GM18508 (cell line): ENCODE measurements at regions not wholly inside any gene's neighbourhood (a gene's known extent, or its start where the extent isn't known, plus 50 kb on each side); places are given as distances from the start of the nearest gene placed in this dataset.
"Not testable (repeated sequence)": the region's sequence is repeated elsewhere in the genome, so short reads cannot be mapped to it uniquely, and the experiment has no call there.

Experiments
- ATAC-seq: cut with Tn5 transposase; IDR thresholded peaks from one replicate; pipeline ENCODE4 v1.9.1; 2021; ENCODE audit warnings: moderate number of reproducible peaks; ENCODE audit not compliant: insufficient read depth, unreplicated experiment

DNA sequence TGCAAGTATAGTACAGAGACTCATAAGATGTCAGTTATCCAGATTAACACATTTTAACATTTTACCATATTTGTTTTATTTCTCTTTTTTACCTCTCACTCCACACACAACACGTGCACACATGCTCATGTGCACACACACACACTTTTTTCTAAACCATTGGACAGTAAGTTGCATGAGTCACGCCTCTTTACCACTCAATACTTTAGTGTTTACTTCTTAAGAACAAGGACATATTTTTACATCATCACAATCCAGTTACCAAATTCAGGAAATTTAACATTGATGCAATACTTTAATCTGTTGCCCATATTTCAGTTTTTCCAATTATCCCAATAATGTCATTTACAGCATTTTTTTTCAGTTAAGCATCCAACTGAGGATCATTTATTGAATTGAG lies 109.0 kb downstream of the RIN2 start:
- no peak for ATAC-seq

DNA sequence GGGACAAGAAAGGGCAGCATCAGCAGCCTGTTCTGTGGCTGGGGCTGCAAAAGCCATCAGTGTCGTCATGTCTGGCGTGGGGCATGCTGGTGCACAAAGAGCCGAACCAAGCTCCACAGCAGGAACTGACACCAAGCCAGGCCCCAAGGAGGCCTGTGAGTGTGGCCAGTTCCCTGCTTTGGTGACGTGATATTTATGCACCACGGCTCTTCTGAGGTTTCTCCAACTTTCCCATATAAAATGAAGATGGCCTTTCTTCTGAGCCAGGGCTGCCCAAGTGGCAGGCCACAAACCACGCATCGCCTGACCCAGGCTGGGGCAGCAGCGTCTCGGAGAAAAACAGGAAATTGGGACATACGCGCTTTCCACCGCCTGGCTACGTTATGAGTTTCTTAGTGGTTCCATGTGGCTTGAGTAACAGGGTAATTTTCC lies 109.9 kb downstream of the RIN2 start:
- ATAC-seq = no peak

DNA sequence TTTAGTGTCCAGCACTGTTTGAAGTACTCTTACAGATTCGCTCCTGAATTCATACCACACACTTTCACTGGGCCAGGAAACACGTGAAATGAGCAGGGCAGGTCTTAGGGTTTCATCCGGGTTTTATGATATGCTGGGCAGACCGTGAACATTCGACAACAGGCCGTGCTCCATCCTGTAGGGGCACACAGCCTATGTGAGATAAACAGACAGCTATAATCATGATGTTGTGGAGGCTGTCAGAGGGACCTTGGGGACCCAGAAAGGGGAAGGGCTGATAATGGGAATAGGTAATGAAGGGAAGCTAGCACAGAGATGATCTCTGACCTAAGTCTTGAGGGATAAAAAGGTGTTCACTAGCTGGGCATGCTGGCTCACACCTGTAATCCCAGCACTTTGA lies 110.4 kb downstream of the RIN2 start:
- ATAC-seq = no peak

DNA sequence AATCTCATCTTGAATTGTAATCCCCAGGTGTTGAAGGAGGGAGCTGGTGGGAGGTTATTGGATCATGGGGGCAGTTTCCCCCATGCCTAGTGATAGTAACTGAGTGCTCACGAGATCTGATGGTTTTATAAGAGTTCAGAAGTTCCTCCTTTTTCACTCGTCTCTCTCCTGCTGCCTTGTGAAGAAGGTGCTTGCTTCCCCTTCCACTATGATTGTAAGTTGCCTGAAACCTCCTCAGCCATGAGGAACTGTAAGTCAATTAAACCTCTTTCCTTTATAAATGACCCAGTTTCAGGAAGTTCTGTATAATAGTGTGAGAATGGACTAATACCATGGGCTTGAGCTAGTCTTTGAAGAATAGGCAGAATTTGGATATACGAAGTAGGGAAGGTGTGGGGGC lies 113.9 kb downstream of the RIN2 start:
- no peak for ATAC-seq

DNA sequence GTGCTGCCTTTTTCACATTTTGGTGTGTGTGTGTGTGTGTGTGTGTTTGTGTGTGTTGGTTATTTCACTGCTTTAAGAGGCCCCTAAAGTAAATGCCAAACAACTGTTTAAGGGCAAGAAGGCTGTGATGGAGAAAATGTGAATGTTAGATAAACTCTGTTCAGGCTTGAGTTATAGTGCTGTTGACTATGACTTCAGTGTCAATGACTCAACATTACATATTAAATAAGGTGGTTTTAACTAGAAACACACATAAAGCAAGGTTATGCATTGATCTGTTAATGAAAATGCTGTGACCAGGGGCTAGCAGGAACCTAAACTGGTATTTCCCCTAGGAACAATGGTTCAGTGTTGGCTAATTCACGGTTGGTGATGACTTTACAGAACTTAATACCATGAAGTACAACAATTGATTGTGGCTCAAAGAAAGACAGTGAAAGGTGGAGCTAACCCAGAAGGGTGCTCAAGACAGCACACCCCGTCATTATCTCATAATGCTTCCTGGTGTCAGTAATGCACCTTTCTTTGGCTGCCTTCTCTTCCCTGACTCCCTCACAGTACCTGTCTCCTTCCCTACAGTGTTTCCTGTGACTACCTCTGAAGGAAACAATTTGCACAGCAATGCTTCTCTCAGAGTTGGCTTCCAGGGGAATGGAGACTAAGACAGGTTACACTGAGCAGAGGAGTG lies 116.1 kb downstream of the RIN2 start:
- no peak for ATAC-seq

DNA sequence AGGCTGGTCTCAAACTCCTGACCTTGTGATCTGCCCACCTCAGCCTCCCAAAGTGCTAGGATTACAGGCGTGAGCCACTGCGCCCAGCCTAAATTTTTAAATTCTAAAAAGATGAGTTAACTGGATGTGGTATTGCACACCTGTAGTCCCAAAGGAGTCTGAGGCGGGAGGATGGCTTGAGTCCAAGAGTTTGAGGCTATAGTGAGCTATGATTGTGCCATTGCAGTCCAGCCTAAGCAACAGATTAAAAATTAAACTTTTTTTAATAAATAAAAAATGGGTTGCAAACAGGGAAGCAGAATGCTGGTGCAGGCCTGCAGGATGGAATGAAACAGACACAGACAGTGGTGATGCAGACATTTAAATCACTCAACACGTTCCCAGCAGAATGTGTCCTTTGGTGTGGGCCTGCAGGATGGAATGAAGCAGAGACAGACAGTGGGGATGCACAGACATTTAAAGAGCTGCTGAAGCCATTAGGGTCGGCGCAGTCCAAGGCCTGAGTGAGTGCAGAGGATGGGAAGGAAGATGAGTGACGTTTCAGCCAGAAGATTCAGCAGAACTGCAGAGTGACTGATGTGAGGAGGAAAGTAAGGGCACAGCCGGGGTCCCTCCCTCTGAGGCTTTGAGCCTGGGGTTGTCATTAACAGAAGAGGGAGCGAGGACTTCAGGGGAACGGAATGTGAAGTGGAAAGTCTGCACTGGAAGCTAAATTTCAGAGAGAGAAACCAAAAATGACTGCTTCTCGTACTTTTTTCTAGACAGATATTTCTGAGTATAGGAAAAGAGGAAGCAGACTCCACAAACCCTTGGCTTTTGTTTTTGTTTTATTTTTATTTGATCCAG lies 117.5 kb downstream of the RIN2 start:
- ATAC-seq = no peak

DNA sequence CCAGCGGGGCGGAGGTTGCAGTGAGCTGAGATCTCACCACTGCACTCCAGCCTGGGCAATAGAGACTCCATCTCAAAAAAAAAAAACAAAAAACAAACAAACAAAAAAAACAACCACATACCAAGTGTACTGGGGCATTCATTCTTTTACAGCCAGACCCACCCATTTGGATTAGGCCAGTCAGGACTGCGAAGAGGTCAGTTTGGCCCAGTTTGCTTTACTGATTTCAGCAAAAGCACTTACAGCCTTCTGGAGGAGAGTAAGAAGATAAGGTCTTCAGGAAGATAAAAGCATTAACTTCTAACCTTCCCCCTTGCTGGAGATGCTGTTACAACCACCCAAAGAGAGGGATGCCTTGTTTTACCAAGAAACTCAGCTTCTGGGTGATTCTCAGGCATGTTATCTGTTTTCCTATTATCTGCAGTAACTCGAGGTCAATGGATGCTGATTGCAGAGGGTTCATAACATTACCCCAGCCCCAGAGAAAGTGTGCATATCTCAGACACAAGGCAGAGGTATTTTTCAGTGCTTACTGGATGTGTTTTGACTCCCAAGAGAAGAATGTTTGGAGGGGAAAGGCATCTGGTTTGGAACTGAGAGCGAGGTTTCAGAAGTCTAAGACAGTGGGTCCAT lies 118.9 kb downstream of the RIN2 start:
- ATAC-seq = no peak

DNA sequence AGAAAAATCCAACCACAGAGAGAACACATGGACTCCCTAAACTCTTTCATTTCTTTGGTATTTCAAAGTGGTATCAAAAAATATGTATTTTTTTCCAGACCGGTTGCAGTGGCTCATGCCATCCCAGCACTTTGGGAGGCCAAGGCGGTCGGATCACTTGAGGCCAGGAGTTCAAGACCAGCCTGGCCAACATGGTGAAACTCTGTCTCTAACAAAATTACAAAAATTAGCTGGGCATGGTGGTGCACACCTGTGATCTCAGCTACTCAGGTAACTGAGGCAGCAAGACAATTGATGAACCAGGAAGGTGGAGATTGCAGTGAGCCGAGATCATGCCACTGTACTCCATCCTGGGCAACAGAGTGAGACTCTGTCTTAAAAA lies 121.8 kb downstream of the RIN2 start:
- not testable (repeated sequence) for ATAC-seq

DNA sequence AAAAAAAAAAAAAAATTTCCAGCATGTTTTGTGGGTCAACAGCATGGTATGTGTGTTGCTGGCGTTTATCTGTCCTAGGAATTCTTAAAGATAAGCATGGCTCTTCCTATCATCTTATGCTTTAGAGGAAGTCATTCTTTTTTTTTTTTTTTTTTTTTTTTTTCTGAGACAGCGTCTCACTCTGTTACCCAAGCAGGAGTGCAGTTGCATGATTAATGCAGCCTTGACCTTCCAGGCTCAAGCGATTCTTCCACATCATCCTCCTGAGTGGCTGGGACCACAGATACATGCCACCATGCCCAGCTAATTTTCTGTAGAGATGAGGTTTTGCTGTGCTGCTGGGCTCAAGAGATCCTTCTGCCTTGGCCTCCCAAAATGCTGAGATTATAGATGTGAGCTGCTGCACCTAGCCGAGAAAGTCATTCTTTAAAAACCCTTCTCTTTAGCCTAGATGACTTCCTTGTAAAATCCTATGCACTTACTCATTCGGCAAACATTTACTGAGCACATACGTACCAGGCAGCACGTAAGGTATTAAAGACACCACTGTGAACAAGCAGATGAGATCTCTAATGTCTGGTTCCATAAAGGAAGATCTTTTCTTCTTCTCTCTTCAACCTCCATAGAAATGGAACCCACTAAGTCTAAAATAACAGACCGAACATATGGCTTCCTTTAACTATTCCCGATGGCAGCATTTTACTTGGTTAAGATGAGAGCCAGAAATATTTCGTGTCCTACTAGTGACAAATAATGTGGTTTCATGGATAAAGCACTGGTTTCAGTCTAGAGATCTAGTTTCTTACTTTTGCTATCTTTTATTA lies 122.4 kb downstream of the RIN2 start:
- ATAC-seq = no peak

DNA sequence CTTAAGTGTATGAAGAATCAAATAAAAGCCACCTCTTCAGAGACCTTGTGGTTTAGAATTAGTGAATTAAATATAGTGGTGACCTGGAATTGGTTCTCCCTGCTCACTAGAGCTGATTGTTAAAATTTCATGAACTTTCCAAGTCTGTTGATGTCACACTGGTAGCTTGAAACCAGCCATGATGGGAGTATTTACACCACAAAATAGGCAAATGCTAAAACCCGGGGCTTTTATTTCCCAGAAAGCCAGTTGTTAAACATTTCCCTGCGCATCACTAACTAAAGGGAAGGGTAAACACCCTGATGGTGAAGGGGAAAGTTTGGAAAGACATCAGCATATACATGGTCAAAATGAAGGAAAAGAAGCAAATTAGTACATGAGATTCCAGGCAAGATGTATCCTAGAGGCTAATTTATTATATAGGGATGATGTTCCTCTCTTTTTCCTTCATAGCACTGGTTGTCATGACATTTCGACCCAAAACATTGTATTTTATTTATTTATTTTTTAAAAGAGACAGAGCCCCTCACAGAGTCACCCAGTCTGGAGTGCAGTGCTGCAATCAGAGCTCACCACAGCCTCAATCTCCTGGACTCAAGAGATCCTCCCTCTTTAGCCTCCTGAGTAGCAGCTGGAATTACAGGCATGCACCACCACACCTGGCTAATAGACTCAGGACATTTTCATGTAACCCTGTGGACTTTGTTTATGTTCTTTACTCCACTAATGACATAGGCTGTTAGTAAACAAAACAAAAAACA lies 123.2 kb downstream of the RIN2 start:
- ATAC-seq = no peak

DNA sequence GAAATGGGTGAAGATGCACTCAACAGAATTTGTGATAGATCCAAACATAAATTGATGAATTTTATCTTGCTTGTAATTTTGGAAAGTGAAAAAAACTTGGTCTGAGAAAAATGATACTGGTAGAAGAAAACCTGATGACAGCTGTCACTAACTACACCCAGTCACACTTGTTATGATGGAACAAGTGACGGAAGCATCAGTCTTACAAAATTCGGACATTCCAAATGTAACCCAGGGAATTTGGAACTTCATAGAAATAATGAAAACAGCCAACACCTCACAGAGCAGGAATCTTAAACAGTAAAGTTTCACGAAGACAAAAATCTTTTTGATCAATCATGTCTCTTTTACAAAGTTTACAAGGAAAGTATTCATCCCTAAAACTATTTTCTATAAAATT lies 123.9 kb downstream of the RIN2 start:
- no peak for ATAC-seq

DNA sequence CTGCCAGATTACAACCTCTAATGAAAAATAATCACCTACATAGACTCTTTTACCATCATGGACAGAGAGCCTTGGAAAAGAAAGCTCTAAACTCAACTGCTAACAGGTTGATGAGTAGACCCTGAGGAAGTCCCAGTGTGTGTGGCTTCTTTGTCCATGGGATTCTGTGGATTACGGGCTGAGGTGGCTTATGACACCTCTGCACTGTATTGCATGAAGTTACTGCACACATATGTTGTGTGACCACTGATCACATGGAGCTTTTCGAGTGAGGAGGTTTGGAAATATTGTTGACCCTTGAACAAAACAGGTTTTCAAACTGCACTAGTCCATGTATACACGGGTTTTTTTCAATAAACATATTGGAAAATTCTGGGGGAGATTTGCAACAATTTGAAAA lies 124.4 kb downstream of the RIN2 start:
- no peak for ATAC-seq

DNA sequence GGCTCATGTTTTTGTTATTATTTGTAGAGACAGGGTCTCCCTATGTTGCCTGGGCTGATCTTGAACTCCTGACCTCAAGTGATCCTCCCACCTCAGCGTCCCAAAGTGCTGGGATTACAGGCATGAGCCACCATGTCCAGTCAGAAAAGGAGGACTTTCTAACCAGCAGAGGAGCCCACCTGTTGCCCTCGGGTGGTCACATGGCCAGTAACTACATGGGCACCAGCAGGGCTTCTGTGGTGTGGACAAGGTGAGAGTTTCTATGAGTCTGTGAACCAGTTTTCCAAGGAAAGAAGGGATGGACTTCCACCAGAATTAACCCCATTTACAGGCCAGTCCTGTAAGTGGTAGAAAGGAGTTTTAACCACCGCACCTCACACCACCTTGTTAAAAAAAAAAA lies 125.4 kb downstream of the RIN2 start:
- ATAC-seq = no peak

DNA sequence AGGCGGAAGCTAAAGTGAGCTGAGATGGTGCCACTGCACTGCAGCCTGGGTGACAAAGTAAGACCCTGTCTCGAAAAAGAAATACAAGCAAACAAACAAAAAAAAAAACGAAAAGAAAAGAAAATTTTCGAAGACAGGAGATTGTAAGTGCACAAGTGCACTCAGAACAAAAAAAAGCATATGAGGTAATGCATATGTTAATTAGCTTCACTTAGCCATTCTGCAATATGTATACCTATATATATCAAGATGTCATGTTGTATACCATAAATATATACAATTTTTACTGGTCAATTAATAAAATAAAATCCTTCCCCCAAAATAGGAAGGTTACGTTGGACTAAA lies 127.5 kb downstream of the RIN2 start:
- no peak for ATAC-seq

DNA sequence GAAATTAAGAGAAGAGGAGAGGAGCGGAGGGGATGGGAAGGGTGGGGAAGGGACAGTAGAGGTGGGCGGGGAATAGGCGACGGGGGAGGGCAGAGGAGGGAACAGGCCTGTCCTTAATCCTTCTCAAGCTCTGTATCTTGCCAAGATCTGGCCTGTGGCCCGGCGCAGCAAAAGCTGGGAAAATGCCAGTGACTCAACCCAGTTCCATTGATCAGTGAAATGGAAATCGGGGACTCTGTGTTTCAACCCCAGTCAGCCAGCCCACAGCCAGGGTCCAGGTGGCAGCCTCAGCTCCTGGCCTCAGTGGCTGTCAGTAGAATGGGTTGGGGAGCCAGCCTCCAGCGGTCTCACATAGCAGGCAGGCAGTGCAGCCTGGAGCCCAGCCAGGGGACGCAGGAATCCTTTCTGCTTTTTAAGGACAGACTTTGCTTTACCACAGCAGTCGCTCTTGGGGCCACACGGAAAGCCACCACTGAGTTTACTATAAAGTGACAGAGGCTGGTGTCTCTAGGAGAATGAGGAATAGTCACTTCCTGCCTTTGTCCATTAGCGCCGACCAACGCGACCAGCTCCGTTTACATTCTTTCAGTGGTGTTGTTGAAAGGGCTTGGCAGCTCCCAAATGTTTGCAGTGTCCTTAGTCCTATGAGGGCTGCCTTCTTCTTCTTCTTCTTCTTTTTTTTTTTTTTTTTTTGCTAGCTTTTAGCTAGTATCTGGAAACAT lies 128.0 kb downstream of the RIN2 start:
- ATAC-seq = no peak

DNA sequence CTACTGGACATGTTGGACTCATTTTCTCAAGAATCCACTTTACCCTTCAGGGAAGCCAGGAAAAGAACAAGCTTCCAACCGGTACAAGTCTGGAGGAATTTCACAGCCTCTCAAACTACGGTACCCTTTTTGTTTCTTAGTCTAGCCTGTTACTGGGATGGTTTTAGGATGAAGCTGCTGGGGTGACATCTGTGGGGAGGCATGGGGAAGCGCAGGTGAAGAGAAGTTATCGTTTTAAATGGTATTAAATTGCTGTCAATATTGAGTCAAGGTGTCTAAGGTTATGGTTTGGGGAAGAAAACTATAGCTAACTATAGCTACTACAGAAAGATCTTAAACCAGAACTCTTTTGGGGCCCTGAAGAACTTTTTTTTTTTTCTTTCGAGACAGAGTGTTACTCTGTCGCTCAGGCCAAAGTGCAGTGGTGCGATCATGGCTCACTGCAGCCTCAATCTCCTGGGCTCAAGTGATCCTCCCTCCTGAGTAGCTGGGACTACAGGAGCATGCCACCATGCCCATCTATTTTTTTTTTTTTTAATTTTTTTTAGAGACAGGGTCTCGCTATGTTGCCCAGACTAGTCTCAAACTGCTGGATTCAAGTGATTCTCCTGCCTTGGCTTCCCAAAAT lies 128.7 kb downstream of the RIN2 start:
- no peak for ATAC-seq

DNA sequence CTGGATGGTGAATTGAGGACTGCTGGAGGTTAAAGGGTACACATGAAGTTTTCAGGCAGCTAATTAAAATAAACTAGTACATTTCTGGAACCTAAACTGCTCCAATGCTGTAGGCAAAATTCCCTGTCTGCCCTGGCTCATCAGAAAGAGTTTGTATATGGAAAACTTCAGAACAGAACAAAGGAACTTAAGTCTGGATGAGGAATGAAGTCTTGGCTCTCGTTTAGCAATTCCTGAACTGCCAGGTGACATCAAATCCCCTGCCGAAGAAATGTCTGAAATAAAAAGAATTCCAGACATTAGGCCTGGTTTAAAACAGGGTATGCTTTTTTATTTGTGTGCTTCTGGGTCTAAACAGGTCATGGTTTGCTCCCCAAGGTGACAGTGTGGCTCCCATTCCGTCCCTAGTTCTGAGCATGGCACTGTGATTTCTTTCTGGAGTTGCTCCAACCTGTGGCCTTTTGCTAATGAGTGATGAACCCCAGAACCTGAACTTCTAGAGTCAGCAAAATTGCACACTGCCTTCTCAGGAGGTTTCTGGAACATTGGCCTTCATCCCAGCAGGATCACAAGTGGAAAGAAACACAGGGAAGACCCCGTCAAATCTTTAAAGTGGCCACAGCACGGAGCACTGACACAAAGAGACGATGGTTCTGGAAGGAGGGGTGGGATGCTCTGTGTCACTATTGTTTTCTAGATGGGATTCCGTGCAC lies 129.4 kb upstream of the NAA20 start:
- no peak for ATAC-seq

DNA sequence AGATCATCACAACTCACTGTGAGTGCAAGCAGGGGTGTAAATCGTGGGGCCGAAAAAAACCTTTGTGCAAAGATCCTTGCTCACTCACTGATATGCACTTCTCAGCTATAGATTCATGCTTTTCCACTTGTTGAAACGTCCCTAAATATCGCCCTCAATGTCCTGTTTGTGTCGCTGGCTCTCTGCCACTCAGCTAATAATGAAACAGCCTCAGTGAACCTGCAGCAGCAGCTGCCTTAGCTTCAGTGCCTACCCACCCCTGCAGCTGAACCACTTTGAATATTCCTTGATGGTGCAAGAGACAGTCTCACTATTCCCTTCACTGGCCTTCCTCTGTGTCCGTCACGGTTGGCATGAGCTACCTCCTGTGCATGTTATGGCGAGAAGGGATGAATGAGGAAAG lies 128.9 kb upstream of the NAA20 start:
- ATAC-seq = no peak
